ENCODE measurements at regions not wholly inside any gene's neighbourhood (a gene's known extent, or its start where the extent isn't known, plus 50 kb on each side); places are given as distances from the start of the nearest gene placed in this dataset.
"Not testable (repeated sequence)": the region's sequence is repeated elsewhere in the genome, so short reads cannot be mapped to it uniquely, and the experiment has no call there.

GRCh38 chr10:25724241-25724640, 209.8 kb upstream of the MYO3A start:
- no peak for DNase-seq

- DNase-seq = peak; percentile 39
Observed at GRCh38 chr10:25725917-25726716, 207.9 kb upstream of the MYO3A start.

DNA sequence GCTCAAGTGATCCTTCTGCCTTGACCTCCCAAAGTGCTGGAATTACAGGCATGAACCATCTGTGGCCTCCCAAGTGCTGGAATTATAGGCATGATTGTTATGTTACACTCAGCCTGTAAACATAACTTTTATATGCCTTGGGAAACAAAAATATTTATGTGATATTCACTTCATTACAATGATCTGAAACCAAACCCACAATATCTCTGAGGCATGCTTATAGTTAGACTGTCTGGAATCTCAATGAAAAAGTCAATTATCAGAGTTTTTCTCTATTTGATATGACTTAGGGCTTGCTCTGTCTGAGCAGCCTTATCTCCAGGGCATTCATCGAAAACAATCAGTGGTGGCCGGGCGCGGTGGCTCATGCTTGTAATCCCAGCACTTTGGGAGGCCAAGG, 195.3 kb upstream of the MYO3A start:
- DNase-seq = no peak

DNA sequence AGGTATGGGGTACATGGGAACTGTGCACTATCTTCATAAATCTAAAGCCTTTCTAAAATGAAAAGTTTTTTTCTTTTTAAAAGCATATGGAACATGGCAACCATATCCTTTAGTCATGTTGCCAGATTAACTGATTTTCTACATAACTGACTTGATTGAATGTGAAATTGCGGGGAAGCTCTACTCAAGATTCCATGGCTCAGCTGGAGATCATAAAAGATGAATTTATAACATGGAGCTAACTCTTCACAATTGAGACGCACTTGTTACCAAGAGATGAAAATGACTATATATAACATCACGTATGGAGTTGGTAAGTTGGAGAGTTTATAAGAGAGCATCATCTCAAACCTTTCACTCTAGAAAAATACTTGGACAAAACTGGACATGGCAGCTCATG, 190.2 kb upstream of the MYO3A start:
- no peak for DNase-seq

GRCh38 chr10:25744574-25744973, 189.5 kb upstream of the MYO3A start:
- no peak for DNase-seq

- no peak for DNase-seq
Observed at GRCh38 chr10:25745976-25746375, 188.1 kb upstream of the MYO3A start.

GRCh38 chr10:25747084-25747483, 186.9 kb upstream of the MYO3A start:
- DNase-seq = no peak

GRCh38 chr10:25748509-25748908, 185.5 kb upstream of the MYO3A start:
- DNase-seq = no peak

DNA sequence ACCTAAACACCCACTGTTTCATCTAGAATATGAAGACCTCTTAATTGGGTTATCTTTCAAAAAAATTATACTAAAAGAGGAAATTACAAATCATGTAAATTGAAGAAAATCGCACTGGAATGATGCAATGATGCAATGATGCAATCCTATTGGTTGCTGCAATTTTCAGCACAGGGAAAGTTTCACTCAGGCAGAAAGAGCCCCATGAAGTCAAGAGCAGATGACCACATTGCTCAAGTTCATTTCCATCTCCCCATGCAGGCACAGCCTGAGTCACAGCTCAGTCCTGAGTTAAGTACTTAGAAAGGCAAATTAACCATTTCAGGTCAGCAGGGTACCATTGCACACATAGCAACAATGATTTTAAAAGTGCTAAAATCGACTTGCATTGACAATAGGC, 180.3 kb upstream of the MYO3A start:
- no peak for DNase-seq

DNA sequence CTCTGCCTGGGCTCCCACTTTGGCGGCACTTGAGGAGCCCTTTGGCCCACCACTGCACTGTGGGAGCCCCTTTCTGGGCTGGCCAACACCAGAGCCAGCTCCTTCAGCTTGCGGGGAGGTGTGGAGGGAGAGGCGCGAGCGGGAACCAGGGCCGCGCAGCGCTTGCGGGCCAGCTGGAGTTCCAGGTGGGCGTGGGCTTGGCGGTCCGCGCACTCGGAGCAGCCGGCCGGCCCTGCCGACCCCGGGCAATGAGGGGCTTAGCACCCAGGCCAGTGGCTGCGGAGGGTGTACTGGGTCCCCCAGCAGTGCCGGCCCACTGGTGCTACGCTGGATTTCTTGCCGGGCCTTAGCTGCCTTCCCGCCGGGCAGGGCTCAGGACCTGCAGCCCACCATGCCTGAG, 178.2 kb upstream of the MYO3A start:
- not testable (repeated sequence) for DNase-seq

DNA sequence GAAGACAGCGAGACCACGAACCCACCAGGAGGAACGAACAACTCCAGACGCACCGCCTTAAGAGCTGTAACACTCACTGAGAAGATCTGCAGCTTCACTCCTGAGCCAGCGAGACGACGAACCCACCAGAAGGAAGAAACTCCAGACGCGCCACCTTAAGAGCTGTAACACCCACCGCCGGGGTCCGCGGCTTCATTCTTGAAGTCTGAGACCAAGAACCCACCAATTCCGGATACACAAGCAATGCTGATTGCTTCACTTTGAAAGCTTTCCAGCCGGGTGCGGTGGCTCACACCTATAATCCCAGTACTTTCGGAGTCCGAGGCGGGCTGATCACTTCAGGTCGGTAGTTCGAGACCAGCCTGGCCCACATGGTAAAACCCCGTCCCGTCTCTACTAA, 177.2 kb upstream of the MYO3A start:
- no peak for DNase-seq

DNA sequence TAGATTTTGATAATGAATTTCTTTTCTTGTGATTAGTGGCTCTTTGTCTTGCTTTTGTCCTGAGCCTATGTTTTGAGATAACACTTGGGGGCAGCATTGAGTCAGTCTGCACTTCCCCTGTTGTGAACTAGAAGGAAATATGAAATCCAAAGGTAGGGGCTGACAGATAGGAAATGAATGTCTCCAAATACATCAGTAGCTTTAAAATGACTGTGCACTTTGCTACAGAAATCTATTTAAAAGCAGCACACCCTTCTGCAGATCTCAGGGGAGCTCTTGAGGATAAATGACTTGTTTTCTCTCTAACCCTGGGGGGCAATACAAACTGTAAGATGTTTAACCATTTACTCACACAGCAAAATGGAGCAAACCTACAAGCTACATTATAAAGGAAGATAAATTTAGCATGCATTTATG, 176.0 kb upstream of the MYO3A start:
- peak; percentile 57 for DNase-seq

GRCh38 chr10:25758511-25758910, 175.5 kb upstream of the MYO3A start:
- DNase-seq = no peak

DNA sequence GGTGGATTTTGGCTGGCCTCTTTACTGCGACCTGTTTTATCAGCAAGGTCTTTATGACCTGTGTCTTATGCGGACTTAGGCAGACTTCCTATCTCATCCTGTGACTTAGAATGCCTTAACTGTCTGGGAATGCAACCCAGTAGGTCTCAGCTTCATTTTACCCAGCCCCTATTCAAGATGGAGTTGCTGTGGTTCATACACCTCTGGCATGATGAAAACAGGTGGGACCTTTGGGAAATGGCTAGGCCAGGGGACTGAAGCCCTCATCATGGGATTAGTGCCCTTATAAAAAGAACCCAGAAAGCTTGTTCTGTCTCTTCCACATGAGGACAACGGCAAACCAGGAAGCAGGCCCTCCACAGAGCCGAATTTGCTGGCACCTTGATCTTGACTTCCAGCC, 172.1 kb upstream of the MYO3A start:
- DNase-seq = no peak

- DNase-seq = no peak
Observed at GRCh38 chr10:25766213-25766612, 167.8 kb upstream of the MYO3A start.

DNA sequence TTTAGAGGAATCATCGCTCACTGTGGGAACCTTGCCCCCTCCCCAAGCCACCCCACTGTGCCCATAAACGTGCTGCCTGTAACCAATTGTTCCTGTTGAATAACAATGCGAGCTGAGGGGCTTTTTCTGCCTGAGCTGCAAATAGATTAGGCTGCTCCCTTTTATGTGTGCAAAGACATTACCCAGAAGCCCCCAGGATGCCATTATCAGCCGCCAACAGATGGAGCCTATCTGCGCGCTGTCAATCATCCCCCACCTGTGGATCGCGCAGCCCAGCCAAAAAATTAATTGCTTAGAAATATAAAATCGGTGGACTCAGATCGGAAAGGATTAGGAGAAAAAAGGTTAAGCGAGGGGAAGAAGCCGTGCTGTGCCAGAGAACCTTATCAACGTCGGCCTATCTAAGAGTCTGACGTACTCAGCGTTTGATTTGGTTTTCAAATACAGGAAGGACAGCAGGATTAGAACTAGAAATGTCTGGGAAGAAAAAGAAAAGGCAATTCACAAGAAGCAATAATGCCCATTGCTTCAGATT, 167.3 kb upstream of the MYO3A start:
- DNase-seq = no peak

- DNase-seq = no peak
Observed at GRCh38 chr10:25768167-25768566, 165.9 kb upstream of the MYO3A start.

GRCh38 chr10:25778646-25779045, 155.4 kb upstream of the MYO3A start:
- DNase-seq = no peak

DNA sequence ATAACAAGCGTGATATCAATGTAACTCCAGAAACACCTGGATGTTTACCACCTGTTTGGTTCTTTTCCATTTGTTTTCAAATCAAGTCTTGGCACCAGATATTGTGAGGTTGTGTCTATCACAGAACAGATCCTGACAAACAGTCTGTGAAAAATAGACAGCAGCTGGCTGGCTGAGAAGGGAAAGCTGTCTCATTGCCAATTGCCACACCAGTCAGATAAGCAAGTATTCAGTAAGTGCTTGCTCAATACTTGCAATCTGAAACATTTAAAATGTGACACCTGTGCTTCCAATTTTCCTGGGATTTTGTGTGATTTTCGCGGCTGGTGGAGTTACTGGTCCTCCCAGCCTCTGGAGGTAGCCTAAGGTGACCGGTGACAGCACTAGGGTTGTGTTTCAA, 147.9 kb upstream of the MYO3A start:
- DNase-seq = peak; percentile 2

GRCh38 chr10:25786899-25787298, 147.1 kb upstream of the MYO3A start:
- no peak for DNase-seq

GRCh38 chr10:25797888-25798429, 136.1 kb upstream of the MYO3A start:
- DNase-seq = no peak

- DNase-seq = peak; percentile 3
Observed at GRCh38 chr10:25804505-25804904, 129.5 kb upstream of the MYO3A start.

- no peak for DNase-seq
Observed at GRCh38 chr10:25805986-25806385, 128.0 kb upstream of the MYO3A start.

DNA sequence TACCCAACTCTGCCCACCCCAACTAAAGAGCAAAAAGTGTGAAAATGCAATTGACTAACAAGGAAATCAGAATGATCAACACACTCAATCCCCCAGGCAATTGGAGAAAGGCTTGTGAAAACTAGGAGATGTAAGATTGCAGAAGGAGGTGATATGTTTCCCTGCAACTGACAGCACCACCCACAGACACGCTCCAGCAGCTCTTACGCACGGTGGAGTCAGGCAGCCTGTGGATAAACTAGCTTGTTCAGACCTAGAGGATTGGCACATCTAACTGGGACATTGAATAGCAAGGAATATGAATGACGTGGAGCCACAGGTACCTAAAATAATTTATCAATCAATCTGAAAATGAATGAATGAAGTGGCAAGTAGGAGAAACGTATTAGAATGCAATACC, 125.7 kb upstream of the MYO3A start:
- DNase-seq = no peak
